ENCODE measurements at regions not wholly inside any gene's neighbourhood (a gene's known extent, or its start where the extent isn't known, plus 50 kb on each side); places are given as distances from the start of the nearest gene placed in this dataset.

GRCh38 chr2:118171546-118171945, 83.3 kb downstream of the INSIG2 start:
- no peak for DNase-seq
- intact Hi-C loops (cut with DNase I), result no loop called here

- intact Hi-C loops (cut with DNase I), result no loop called here
- no peak for DNase-seq
Observed at GRCh38 chr2:118169359-118170005, 81.2 kb downstream of the INSIG2 start.

- intact Hi-C loops (cut with DNase I), result no loop called here
- no peak for DNase-seq
Observed at GRCh38 chr2:118168615-118169014, 80.3 kb downstream of the INSIG2 start.

- no peak for DNase-seq
- intact Hi-C loops (cut with DNase I), result no loop called here
Observed at GRCh38 chr2:118167026-118167425, 78.8 kb downstream of the INSIG2 start.

GRCh38 chr2:118166242-118166641, 78.0 kb downstream of the INSIG2 start:
- no peak for DNase-seq
- intact Hi-C loops (cut with DNase I), result no loop called here

GRCh38 chr2:118165595-118165994, 77.3 kb downstream of the INSIG2 start:
- intact Hi-C loops (cut with DNase I), result no loop called here
- no peak for DNase-seq
